ENCODE measurements at regions not wholly inside any gene's neighbourhood (a gene's known extent, or its start where the extent isn't known, plus 50 kb on each side); places are given as distances from the start of the nearest gene placed in this dataset.

- no peak for TF ChIP-seq POLR2A (IDR thresholded peaks at IDR 0.05)
- TF ChIP-seq CTCF (IDR thresholded peaks at IDR 0.05 in 8 of 11, conservative IDR thresholded peaks at IDR 0.05 in 3 of 11), result no peak
- TF ChIP-seq POLR2AphosphoS5 (IDR thresholded peaks at IDR 0.05), result no peak
These were observed 57.2 kb upstream of the LBX1 start for GRCh38 chr10:101286248-101287046.

Data from spleen (tissue), 7 donors.